Right ventricle myocardium superior (tissue), 1 donor: ENCODE measurements at regions not wholly inside any gene's neighbourhood (a gene's known extent, or its start where the extent isn't known, plus 50 kb on each side); places are given as distances from the start of the nearest gene placed in this dataset.

Experiments
- ATAC-seq: fragments of 200-7000 bp; cut with Tn5 transposase; one replicate; pipeline ENCODE4 v1.9.1; 2020; ENCODE audit warnings: mild to moderate bottlenecking; ENCODE audit not compliant: poor library complexity
- DNase-seq: peaks from one replicate; pipeline ENCODE4 v3.0.0-alpha.2; 2020
- intact Hi-C: fragments of 100-400 bp; cut with DNase I; formaldehyde crosslinking; loops from one replicate; pipeline ENCODE4 v1.11.2; 2022
- donor health status: DM: no; HTN: yes; CAD: no; lungs with severe emphysema.

DNA sequence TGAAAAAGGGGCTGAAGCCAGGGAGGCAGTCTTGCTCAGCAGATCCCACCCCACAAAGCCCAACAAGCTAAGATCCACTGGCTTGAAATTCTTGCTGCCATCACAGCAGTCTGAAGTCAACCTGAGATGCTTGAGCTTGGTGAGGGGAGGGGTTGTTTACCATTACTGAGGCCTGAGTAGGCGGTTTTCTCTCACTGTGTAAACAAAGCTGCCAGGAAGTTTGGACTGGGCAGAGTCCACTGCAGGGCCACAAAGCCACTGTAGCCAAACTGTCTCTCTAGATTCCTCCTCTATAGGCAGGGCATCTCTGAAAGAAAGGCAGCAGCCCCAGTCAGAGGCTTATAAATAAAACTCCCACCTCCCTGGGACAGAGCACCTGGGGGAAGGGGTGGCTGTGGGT, 746.1 kb upstream of the LRRC4C start:
- ATAC-seq (no peak), DNase-seq (no peak)
- intact Hi-C loops, result no loop called here

DNA sequence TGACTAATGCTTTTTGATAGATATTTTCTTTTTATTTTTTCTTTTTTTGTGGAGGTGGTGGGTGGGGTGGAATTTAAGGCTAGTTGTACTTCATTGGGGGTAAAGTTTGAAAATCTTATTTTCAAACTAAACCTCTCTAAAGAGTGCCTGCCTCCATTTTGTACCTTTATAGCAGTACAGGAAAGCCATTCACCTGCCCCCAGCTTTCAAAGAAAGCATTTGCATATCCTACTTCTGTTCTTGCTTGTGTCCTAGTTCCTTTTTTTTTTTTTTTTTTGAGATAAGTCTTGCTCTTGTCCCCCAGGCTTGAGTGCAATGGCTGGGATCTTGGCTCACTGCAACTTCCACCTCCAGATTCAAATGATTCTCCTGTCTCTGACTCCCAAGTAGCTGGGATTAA, 766.2 kb upstream of the LRRC4C start:
- ATAC-seq (no peak), DNase-seq (no peak)
- intact Hi-C loops, result no loop called here

DNA sequence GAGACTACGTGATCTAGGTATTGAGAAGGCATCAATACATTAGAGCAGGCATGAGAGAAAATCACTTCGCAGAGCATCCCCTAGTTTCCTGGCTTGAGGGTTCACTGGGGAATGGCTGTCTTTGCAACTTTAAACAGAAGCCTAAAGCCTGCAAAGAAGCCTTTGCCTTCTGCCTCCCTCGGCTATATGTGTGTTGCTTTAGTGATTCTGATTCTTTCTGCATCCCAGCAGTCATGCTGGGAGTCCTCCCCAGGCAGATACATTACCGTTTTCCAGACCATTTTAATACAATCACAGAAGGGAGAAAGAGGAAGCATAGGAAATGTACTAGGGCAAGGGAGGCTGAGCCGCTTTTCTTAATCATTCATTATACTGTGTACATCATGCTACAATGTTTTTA, 773.2 kb upstream of the LRRC4C start:
- intact Hi-C loops, result no loop called here
- DNase-seq, result no peak
- no peak for ATAC-seq

GRCh38 chr11:42234451-42234951, 775.0 kb upstream of the LRRC4C start:
- ATAC-seq (no peak), DNase-seq (no peak)
- intact Hi-C loops, result no loop called here

DNA sequence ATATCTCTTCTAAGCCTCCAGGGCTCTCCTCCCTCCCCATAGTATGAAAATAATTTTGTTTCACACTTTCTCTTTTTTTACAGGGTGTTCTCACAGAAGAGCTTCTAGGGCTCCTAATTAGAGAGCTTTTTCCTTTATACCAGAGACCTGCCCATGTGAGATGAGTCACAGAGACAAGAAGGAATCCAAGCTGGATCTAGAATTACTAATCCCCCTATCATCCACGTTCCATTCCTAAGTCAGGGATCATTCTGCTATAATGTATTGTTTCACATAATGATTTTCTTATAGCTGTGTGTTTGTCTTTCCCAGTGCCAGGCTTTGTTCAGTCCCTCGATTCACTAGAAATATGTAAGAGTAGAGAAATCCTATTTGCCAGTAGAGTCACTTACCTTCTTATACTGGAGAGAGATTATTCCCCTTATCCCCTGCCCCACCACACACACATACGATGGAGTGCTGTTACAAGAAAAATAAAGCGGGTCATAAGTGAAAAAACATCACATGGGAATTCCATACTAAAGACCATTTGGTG, 778.3 kb upstream of the LRRC4C start:
- DNase-seq, result no peak
- ATAC-seq, result no peak
- intact Hi-C loops, result no loop called here

- intact Hi-C loops, result no loop called here
- DNase-seq, result no peak
These were observed 779.7 kb upstream of the LRRC4C start for GRCh38 chr11:42239188-42239587.

DNA sequence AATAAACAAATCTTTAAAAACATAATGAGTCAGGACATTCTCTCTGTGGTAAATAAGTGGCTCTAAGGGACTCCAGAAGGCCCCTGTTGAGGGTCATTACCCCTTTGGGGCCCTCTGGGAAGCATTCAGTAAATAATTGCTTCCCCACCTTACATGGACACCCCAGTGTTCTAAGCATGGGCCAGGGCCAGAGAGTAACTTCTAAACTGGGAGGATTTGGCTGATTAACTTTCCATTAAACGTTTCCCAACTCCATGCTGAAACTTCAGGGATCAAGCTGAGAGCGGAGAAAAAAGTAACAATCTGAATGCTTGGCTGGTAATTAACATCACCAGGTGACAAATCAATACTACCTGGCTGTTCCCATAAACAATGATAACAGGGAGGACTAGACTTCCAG, 783.9 kb upstream of the LRRC4C start:
- DNase-seq (no peak), ATAC-seq (no peak)
- intact Hi-C loops, result no loop called here

More at GRCh38 chr11:42239188-42239587, 779.7 kb upstream of the LRRC4C start:
- ATAC-seq, result no peak

- intact Hi-C loops, result no loop called here
These were observed 784.9 kb upstream of the LRRC4C start for GRCh38 chr11:42244376-42244775.

DNA sequence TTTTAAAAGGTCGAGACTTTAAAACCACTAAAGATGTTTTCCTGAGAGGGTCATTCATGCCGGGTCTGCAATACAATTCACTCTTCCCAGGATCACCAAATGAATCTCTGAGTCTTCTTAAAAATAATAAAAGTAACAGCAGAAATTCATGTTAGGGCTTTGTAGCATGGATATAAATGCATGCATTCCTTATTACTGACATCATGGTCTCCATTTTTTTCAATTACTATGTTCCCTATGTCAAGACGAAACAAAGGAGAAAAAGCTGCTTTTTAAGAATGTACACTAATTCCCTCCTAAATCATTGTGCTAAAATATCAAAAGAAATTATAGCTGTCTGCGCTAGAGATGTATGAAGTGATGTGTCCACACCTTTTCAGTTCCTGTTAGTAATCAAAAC, 789.9 kb upstream of the LRRC4C start:
- ATAC-seq (no peak), DNase-seq (no peak)
- intact Hi-C loops, result no loop called here

More at GRCh38 chr11:42244376-42244775, 784.9 kb upstream of the LRRC4C start:
- ATAC-seq (no peak), DNase-seq (no peak)

DNA sequence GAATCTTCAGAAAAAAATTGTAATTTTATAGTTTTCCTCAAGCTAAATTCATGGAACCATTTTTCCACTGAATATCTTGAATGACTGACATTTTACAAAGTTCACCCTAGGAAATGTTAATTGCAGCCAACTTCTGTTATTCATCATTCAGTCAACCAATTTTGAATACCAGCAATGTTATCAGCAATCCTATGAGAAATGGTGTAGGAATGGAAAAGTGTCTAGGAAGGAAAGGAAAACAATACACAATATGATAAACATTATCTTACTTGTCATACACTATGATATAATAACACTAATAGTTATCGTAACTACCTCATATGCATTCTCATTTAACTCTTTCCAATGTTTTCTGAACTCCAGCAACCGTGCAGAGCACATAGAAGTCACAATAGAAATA, 790.5 kb upstream of the LRRC4C start:
- intact Hi-C loops, result no loop called here

GRCh38 chr11:42251984-42252383, 792.5 kb upstream of the LRRC4C start:
- intact Hi-C loops, result no loop called here
- no peak for DNase-seq
- ATAC-seq, result no peak

More for the DNA sequence above, 790.5 kb upstream of the LRRC4C start:
- no peak for DNase-seq
- no peak for ATAC-seq

GRCh38 chr11:42253156-42253555, 793.7 kb upstream of the LRRC4C start:
- DNase-seq (no peak), ATAC-seq (no peak)
- intact Hi-C loops, result no loop called here

DNA sequence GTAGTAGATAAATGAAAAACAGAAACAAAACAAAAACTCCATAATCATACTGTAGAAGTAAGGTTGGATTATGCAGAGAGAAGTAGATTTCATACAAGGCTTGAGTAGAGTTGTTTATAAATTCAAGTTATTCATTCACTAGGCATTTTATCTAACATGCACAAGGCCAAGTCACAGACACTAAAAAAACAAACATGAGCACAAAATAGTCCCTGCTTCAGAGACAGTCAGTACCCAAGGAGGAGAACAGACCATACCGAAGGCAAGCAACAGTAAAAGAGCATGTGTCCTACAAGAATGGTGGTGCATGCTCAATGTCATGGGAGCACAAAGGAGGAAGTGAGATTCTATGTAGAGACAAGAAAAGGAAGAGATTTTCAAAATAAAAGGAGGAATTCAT, 796.5 kb upstream of the LRRC4C start:
- intact Hi-C loops, result no loop called here
- ATAC-seq (no peak), DNase-seq (no peak)

- no peak for ATAC-seq
- intact Hi-C loops, result no loop called here
These were observed 798.1 kb upstream of the LRRC4C start for GRCh38 chr11:42257534-42257933.

GRCh38 chr11:42265072-42265471, 805.6 kb upstream of the LRRC4C start:
- no peak for DNase-seq
- intact Hi-C loops, result no loop called here
- ATAC-seq, result no peak

More at GRCh38 chr11:42257534-42257933, 798.1 kb upstream of the LRRC4C start:
- no peak for DNase-seq

GRCh38 chr11:42271306-42271705, 811.9 kb upstream of the LRRC4C start:
- DNase-seq (no peak), ATAC-seq (no peak)
- intact Hi-C loops, result no loop called here

DNA sequence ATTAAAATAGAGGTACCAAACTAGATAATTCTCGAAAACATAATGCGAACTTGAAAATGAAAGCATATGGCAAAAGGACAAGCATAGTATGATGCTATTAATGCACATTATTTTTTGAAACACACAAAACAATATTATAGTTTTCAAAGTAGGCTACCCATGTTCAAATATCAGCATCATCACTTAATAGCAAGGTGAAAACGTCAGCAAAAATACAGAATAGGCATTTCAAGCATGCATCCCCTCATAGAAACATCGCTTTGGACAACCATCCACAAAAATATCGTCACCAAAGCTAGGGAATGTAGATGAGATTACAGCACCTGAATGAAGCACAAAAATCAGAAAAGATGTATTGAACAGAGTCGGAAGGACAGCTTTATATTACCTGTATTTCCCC, 814.5 kb upstream of the LRRC4C start:
- ATAC-seq, result no peak
- intact Hi-C loops, result no loop called here

DNA sequence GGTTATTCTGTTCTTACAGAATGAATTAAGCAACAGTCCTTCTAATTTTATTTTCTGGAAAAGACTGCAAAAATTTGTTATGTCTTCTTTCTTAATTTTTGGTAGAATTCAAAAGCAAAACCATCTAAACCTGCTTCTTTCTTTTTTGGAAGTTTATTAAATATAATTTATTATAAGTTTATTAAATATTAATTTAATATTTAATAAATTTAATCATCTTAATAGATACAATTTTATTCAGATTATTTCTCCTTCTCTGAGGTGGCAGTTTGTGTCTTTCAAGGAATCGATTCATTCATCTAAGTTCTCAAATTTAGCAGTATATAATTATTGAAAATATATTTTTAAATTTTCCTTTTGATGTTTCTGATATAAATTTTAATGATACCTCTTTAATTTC, 837.5 kb upstream of the LRRC4C start:
- intact Hi-C loops, result no loop called here
- ATAC-seq (no peak), DNase-seq (no peak)

More for the DNA sequence above, 814.5 kb upstream of the LRRC4C start:
- no peak for DNase-seq

DNA sequence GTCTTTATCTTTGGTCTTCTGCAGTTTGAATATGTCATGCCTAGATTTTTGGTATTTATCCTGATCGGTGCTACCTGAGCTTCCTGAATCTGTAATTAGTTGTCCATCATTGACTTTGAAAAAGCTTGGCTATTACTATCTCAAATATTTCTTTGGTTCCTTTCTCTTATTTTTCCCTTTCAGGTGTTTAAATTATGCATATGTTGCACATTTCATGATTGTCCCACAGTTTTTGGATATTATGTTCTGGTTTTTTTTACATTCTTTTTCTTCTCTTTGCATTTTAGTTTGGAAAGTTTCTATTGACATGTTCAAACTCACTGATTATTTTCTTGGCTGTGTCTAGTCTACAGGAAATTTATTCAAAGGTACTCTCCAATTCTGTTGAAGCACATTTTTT, 840.3 kb upstream of the LRRC4C start:
- intact Hi-C loops, result no loop called here
- no peak for DNase-seq
- no peak for ATAC-seq

DNA sequence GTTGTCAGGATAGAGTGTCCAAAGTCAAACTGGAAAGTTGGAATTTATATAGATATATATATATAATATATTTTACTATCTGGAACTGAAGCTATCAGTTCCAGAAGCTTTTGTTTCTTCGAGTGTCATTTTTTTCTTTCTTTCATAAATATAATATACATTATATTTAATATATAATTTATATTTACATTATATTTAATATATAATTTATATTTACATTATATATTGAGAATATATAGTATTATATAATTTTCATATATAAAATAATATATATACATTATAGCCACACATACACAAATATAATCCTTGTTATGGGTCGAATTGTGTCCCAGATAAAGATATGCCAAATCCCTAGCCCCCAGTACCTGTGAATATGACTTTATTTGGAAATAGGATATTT, 842.3 kb upstream of the LRRC4C start:
- no peak for DNase-seq

DNA sequence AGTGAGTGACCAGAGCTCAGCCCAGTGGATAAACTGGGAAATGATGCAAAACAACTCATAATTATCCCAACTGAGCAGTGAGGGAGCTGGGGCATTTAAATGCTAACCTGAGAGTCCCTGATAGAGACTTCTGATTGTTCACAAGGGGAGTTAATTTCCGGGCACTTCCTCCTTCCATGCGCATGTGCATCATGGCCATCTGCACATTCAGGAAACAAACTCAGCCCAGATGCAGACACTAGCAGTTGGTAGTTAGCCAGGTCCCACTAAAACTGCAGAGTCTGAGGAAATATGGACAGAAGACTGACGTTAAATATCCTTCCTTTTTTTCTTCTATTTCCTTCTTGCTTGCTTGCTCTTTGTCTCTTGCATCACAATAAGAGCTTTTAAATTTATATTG, 852.1 kb upstream of the LRRC4C start:
- peak; percentile 20 for ATAC-seq
- intact Hi-C loops, result no loop called here
- no peak for DNase-seq

More for the DNA sequence above, 842.3 kb upstream of the LRRC4C start:
- ATAC-seq, result no peak
- intact Hi-C loops, result no loop called here
